HG03103 (cell line): ENCODE measurements at regions not wholly inside any gene's neighbourhood (a gene's known extent, or its start where the extent isn't known, plus 50 kb on each side); places are given as distances from the start of the nearest gene placed in this dataset.
"Not testable (repeated sequence)": the region's sequence is repeated elsewhere in the genome, so short reads cannot be mapped to it uniquely, and the experiment has no call there.

Experiments
- ATAC-seq: cut with Tn5 transposase; IDR thresholded peaks from one replicate; pipeline ENCODE4 v1.9.1; 2021; ENCODE audit warnings: low read depth; ENCODE audit not compliant: unreplicated experiment

- ATAC-seq = no peak
Measured at GRCh38 chr1:101185421-101185820, 51.4 kb upstream of the S1PR1 start.

DNA sequence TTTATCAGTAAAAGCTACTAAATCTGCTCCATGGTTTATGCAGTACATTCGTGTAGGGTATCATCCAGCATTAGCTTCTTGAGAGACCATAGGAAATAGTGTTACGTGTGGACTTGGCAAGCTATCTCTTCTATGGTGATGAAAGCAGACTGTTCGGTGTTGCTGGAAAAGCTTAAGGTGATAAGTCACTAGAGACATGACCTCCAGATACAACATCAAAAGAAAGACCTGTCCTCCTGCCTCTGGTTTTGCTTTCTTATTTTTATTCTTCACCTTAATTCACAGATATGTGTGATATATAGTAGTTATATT is 53.5 kb upstream of the S1PR1 start:
- ATAC-seq = no peak

DNA sequence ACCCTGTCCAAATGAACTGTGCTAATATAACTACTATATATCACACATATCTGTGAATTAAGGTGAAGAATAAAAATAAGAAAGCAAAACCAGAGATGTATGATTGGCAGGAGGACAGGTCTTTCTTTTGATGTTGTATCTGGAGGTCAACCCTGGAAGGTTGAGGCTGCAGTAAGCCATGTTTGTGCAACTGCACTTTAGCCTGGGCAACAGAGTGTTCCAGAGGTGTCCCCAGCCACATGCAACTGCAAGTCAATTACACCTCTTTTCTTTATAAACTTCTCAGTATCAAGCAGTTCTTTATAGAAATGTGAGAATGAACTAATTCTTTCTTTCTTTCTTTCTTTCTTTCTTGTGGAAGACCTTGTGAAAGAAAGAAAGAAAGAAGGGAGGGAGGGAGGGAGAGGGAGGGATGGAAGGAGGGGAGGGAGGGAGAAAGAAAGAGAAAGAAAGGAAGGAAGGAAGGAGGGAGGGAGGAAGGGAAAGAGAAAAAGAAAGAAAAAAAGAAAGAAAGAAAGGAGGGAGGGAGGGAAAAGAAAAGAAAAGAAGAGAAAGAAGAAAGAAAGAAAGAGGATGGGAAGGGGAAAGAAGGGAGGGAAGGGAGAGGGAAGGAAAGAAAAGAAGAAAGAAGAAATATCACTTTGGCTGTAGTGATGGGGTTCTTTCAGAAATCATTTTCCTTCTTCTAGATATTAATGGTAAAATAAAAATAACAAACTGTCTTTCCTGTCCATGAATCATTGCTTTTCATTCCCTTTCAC is 54.0 kb upstream of the S1PR1 start:
- ATAC-seq = no peak

- ATAC-seq = no peak
Measured at GRCh38 chr1:101181930-101182329, 54.9 kb upstream of the S1PR1 start.

DNA sequence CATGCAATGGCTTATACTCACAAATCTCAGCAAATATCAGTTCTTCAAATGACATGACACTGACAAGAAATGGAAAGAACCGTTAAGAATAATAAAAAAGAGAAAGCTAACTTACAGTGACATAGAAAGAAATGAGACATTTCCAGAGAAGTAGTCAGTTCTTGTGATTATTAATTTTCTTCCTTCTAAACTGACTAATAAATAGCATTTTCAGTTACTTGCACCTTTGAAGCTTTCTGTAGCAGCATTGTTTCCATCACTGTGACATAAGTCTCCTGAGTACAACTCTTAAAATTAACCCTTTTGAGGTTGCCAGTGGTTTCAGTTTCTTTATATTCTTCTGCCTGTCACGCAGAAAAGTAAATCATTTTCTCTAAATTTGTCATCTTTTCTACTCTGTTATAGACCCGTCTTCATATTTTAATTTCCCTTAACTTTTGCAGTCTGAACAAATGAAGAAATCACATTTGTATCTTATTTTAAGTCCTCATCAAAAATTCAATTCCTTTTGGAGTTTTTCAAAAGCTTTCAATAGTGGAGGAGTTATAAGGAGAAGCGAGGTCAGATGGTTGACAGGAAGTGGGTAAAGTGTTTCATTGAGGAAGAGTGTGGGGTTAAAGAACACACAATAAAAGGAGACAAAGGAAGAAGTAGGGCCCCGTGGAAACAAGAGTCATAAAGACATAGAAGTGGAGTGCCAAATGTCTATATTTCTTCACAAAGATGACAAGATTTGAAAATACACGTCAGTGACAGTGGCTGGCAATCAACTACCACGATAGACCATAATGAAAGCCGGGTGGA is 57.9 kb upstream of the S1PR1 start:
- peak; percentile 85 for ATAC-seq

GRCh38 chr1:101178341-101178687 is 58.5 kb upstream of the S1PR1 start:
- ATAC-seq = no peak

GRCh38 chr1:101175886-101176285 is 60.9 kb upstream of the S1PR1 start:
- no peak for ATAC-seq

- no peak for ATAC-seq
Measured at GRCh38 chr1:101175466-101175865, 61.4 kb upstream of the S1PR1 start.

DNA sequence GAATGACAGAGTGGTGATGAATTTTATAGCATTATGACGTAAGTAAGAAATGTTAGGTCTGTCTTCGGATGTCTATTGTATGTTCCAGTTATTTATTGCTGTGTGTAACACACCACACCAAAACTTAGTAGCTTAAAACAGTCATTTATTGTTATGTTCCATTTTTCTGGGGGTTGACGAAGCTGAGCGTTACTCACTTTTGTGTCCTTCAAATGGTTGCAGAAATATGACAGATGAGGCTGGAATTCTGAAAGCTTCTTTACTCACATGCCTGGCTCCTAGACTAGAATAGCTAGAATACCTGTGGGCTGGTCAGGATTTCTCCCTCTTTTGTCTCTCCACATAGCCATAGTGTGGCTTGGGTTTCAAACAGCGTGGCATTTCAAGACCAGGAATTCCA is 62.1 kb upstream of the S1PR1 start:
- ATAC-seq = no peak

GRCh38 chr1:101174298-101174697 is 62.5 kb upstream of the S1PR1 start:
- not testable (repeated sequence) for ATAC-seq

DNA sequence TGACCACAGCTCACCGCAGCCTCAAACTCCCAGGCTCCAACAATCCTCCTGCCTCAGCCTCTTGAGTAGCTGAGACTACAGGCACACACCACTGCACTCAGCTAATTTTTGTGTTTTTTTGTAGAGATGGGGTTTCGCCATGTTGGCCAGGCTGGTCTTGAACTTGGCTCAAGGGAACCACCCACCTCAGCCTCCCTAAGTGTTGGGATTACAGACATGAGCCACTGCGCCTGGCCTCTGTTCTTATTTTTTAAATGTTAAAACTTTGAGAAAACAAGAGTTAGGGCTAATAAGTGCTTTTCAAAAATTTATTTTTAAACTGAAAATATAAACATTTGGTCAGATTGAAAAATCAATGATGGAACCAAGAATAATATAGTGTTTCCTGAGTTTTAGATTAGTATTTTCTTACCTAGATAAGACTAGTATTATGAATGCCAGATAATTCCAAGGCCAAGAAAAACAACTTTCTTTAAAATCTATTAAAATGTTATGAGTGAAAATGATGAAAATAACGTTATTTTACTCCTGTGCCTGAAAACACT is 66.2 kb upstream of the S1PR1 start:
- no peak for ATAC-seq

DNA sequence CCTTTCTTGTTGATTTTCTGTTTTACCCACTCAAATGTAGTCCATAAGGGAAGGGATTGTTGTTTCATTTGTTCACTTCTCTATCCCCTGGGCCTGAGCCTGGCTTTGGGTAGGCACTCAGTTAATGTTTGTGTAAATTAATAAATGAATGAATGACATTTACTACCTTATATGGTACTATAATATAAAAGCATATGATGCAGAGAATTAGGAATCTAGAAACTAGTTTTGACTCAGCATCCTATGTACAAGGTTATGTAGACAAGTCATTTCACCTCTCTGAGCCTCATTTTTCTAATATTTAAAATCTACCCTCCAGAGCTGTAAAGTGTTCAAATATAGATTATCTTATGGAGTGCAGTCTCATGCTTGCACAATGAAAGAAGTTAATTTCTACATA is 68.9 kb upstream of the S1PR1 start:
- ATAC-seq = no peak

DNA sequence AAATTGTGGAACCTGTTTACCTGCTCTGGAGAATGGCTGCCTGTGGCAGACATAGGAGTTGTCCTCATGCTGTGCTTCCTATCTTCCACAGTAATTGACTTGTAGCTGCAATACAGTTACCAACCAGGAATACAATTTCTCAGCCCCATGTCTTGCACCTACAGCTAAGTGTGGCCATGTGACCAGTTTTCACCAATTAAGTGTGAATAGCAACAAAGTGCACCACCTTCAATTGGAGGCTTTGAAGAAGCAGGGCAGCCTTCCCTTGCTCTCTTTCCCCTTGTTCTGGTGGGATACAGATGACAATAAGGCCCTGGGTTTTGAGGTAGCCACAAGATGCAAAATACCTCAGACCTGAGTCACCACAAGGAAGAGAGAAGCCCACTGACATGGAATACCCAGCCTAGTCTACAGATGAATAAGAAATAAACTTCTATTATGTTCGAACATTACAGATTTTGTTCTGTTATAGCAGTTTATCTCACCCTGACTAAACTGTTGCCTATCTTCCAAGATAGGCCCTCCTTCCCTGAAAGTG is 70.2 kb upstream of the S1PR1 start:
- no peak for ATAC-seq

GRCh38 chr1:101165954-101166353 is 70.9 kb upstream of the S1PR1 start:
- ATAC-seq = no peak

DNA sequence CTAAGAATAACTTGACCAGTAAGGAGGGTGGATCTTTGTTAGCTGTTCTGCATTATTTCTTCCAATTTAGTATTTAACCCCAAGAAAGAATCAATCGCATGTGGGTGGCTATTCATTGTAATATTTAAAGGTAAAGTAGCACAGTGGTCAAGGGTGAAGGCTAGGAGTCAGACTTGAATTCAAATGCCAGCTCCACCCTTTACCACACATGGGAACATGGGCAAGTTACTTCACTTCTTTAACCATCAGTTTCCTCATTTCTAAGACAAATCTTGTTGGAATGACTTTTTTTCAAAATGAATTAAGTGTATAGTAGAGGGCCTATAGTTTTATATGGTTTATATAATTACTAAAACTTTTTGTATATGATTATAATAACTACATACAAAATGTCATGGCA is 71.3 kb upstream of the S1PR1 start:
- no peak for ATAC-seq

DNA sequence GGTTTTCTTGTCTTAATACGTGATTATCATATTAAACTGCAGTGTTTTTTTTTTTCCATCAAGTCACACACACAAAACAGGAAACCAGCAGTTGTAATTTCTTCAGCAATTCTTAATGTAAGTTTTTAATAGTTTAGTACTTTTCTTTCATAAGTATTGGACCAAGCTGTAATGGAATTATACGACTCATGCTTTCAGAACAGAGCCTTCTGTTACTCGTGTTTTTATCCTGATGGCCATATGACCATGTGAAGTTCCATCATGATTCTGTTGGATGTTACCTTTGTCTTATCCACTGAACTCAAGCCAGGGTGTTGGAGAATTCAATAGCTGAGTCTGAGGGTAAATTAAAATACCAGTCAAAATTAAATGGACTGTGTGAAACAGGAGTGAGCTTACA is 72.0 kb upstream of the S1PR1 start:
- no peak for ATAC-seq

GRCh38 chr1:101162736-101163735 is 73.8 kb upstream of the S1PR1 start:
- no peak for ATAC-seq

- no peak for ATAC-seq
Measured at GRCh38 chr1:101162300-101162699, 74.5 kb upstream of the S1PR1 start.

DNA sequence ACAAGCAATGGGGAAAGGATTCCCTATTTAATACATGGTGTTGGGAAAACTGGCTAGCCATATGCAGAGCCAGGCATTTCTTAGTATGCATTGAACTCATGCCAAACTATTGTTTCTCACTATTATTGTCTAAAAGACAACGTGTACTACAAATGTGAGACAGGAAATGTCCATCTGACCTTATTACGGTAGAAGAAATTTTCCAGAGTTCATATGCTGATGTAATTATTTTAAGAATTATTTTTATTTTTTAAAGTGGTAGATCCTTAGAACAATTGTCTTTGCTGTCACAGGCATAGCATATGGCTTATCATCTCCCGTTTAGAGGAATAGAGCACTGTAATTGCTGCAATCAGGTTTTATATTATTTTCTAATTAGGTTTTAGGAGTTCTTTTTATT is 75.2 kb upstream of the S1PR1 start:
- ATAC-seq = no peak

DNA sequence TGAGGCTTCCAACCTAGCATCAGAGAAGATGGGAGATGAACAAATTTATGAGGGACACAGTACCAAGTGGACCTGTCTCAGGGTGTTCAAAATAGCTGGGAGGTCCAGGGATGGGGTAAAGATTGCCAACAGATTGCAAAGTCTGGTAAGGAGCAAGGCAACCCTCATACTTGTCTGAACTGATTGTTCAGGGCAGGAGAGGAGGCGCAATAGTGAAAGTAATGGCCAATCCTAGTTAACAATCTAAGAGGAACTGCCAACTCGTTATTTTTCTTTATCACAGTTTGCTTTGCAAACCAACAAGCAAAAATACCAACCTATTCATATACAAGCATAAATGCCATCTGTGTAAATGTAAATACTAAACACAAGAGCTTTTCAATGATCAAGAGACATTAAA is 78.4 kb upstream of the S1PR1 start:
- ATAC-seq = no peak

DNA sequence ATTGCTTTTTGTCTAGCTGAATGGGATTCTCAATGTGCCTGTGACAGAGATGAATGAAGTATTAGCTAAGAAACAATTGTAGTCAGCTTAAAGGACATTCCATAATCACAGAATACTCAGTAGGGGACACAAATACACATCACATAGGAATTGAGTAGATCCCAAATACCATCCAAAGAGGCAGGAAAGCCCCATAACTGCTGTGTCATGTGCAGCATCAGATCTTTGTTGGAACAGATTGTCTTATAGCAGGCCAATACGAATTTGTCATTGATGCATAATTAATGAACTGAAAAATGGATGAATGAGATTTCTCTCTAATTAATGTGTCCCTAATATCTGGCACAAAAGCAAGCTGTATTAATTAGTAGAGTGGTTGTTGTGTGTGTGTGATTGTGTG is 82.3 kb upstream of the S1PR1 start:
- ATAC-seq = no peak
